WTC11 (cell line): ENCODE measurements at regions not wholly inside any gene's neighbourhood (a gene's known extent, or its start where the extent isn't known, plus 50 kb on each side); places are given as distances from the start of the nearest gene placed in this dataset.

Experiments
- ATAC-seq: fragments of 200-7000 bp; cut with Tn5 transposase; 2 replicates; pipeline ENCODE4 v1.10.0; 2021; ENCODE audit warnings: mild to moderate bottlenecking, moderate library complexity
- CTCF ChIA-PET: fragments of 300-600 bp; sonication (Branson Sonifier 250); formaldehyde crosslinking; loops from one replicate; lab custom pipeline; 2021; ENCODE audit warnings: antibody characterized with exemption; lab: Charles Lee
- POLR2A ChIA-PET: fragments of 350-600 bp; sonication (Branson Sonifier 250); formaldehyde crosslinking; loops from one replicate; lab custom pipeline; 2021; ENCODE audit warnings: antibody characterized with exemption; lab: Charles Lee
- DNase-seq: peaks from one replicate; pipeline ENCODE4 v3.0.0; 2021; ENCODE audit warnings: low spot score
- H3K27ac Mint-ChIP-seq: 2 replicates; pipeline ENCODE4 v1.8.0; 2021; ENCODE audit warnings: mixed read lengths
- H3K27me3 Mint-ChIP-seq: 2 replicates; pipeline ENCODE4 v1.8.0; 2021; ENCODE audit warnings: low read depth, mild to moderate bottlenecking, moderate library complexity, mixed read lengths
- H3K36me3 Mint-ChIP-seq: 2 replicates; pipeline ENCODE4 v1.8.0; 2021; ENCODE audit warnings: mixed read lengths
- H3K4me1 Mint-ChIP-seq: 2 replicates; pipeline ENCODE4 v1.8.0; 2022; ENCODE audit warnings: mixed read lengths
- H3K4me3 Mint-ChIP-seq: 2 replicates; pipeline ENCODE4 v1.8.0; 2021; ENCODE audit warnings: mild to moderate bottlenecking, moderate library complexity, mixed read lengths
- H3K9me3 Mint-ChIP-seq: 2 replicates; pipeline ENCODE4 v1.8.0; 2021; ENCODE audit warnings: mixed read lengths
- ATF1 ChIP-seq: sonication (generic); formaldehyde crosslinking; IDR thresholded peaks from 2 replicates; pipeline ENCODE4 v1.8.1; 2023; ENCODE audit warnings: mild to moderate bottlenecking, moderate library complexity, missing genetic modification reagents
- CBFB ChIP-seq: sonication (generic); formaldehyde crosslinking; IDR thresholded peaks from 2 replicates; pipeline ENCODE4 v1.8.1; 2022; ENCODE audit warnings: mild to moderate bottlenecking, low read depth, missing genetic modification reagents
- EMX1 ChIP-seq: fragments of 250-450 bp; sonication (Bioruptor Pico); IDR thresholded peaks from 2 replicates; pipeline ENCODE4 v1.8.0; 2021; ENCODE audit warnings: mild to moderate bottlenecking
- ETV6 ChIP-seq: sonication (generic); formaldehyde crosslinking; IDR thresholded peaks from 2 replicates; pipeline ENCODE4 v1.8.1; 2022; ENCODE audit warnings: mild to moderate bottlenecking, missing genetic modification reagents
- FOXP1 ChIP-seq: sonication (generic); formaldehyde crosslinking; IDR thresholded peaks from 2 replicates; pipeline ENCODE4 v1.8.0; 2022; ENCODE audit warnings: missing genetic modification reagents, mild to moderate bottlenecking, moderate library complexity, borderline replicate concordance
- GABPB1 ChIP-seq: sonication (generic); formaldehyde crosslinking; IDR thresholded peaks from 2 replicates; pipeline ENCODE4 v1.8.1; 2023; ENCODE audit warnings: mild to moderate bottlenecking, missing genetic modification reagents
- GTF2I ChIP-seq: fragments of 250-450 bp; sonication (Bioruptor Pico); conservative IDR thresholded peaks from 2 replicates; pipeline ENCODE4 v1.4.0; 2021; ENCODE audit warnings: mild to moderate bottlenecking
- JUN ChIP-seq: sonication (generic); formaldehyde crosslinking; IDR thresholded peaks from 2 replicates; pipeline ENCODE4 v1.8.0; 2023; ENCODE audit warnings: mild to moderate bottlenecking, missing genetic modification reagents
- NR1H2 ChIP-seq: sonication (generic); formaldehyde crosslinking; IDR thresholded peaks from 2 replicates; pipeline ENCODE4 v1.9.0; 2021; ENCODE audit warnings: mild to moderate bottlenecking, moderate library complexity, missing genetic modification reagents
- NR2C2 ChIP-seq: sonication (generic); formaldehyde crosslinking; IDR thresholded peaks from 2 replicates; pipeline ENCODE4 v1.8.0; 2022; ENCODE audit warnings: mild to moderate bottlenecking, missing genetic modification reagents
- OVOL2 ChIP-seq: fragments of 250-450 bp; sonication (Bioruptor Pico); IDR thresholded peaks from 2 replicates; pipeline ENCODE4 v1.9.0; 2021; ENCODE audit warnings: mild to moderate bottlenecking, borderline replicate concordance
- PRRX2 ChIP-seq: fragments of 250-450 bp; sonication (Bioruptor Pico); IDR thresholded peaks from 2 replicates; pipeline ENCODE4 v1.8.0; 2021; ENCODE audit warnings: mild to moderate bottlenecking
- RELA ChIP-seq: sonication (generic); formaldehyde crosslinking; IDR thresholded peaks from 2 replicates; pipeline ENCODE4 v1.8.1; 2022; ENCODE audit warnings: missing genetic modification reagents, mild to moderate bottlenecking, borderline replicate concordance
- RORB ChIP-seq: fragments of 250-450 bp; sonication (Bioruptor Pico); IDR thresholded peaks from 2 replicates; pipeline ENCODE4 v1.9.0; 2021; ENCODE audit warnings: mild to moderate bottlenecking
- SP1 ChIP-seq: sonication (generic); formaldehyde crosslinking; conservative IDR thresholded peaks from 2 replicates; pipeline ENCODE4 v1.8.1; 2022; ENCODE audit warnings: missing genetic modification reagents
- TEAD1 ChIP-seq: sonication (generic); formaldehyde crosslinking; IDR thresholded peaks from 2 replicates; pipeline ENCODE4 v1.8.0; 2022; ENCODE audit warnings: mild to moderate bottlenecking, missing genetic modification reagents
- TP53 ChIP-seq: sonication (generic); formaldehyde crosslinking; IDR thresholded peaks from 2 replicates; pipeline ENCODE4 v1.8.1; 2023; ENCODE audit warnings: mild to moderate bottlenecking, missing genetic modification reagents
- ZNF121 ChIP-seq: sonication (generic); formaldehyde crosslinking; IDR thresholded peaks from 2 replicates; pipeline ENCODE4 v1.8.0; 2023; ENCODE audit warnings: missing genetic modification reagents
- ZNF317 ChIP-seq: sonication (generic); formaldehyde crosslinking; IDR thresholded peaks from 2 replicates; pipeline ENCODE4 v1.8.1; 2023; ENCODE audit warnings: low read depth, mild to moderate bottlenecking, moderate library complexity, missing genetic modification reagents, borderline replicate concordance
- ZNF396 ChIP-seq: fragments of 250-450 bp; sonication (Bioruptor Pico); IDR thresholded peaks from 2 replicates; pipeline ENCODE4 v1.8.0; 2021; ENCODE audit warnings: mild to moderate bottlenecking, moderate library complexity, borderline replicate concordance
- ZNF416 ChIP-seq: fragments of 250-450 bp; sonication (Bioruptor Pico); IDR thresholded peaks from 2 replicates; pipeline ENCODE4 v1.9.0; 2021; ENCODE audit warnings: mild to moderate bottlenecking, inconsistent platforms
- TF ChIP-seq, protein P1 (sequence below): sonication (generic); formaldehyde crosslinking; IDR thresholded peaks from 2 replicates; pipeline ENCODE4 v1.8.1; 2023; ENCODE audit warnings: mild to moderate bottlenecking, missing genetic modification reagents
- TF ChIP-seq, protein P2 (sequence below): fragments of 250-450 bp; sonication (Bioruptor Pico); IDR thresholded peaks from 2 replicates; pipeline ENCODE4 v1.9.0; 2021; ENCODE audit warnings: mild to moderate bottlenecking
- TF ChIP-seq, protein P3 (sequence below): sonication (generic); formaldehyde crosslinking; IDR thresholded peaks from 2 replicates; pipeline ENCODE4 v1.8.1; 2022; ENCODE audit warnings: low read depth, missing genetic modification reagents, borderline replicate concordance
- TF ChIP-seq, protein P4 (sequence below): sonication (generic); formaldehyde crosslinking; IDR thresholded peaks from 2 replicates; pipeline ENCODE4 v1.8.1; 2022; ENCODE audit warnings: missing genetic modification reagents, borderline replicate concordance
- TF ChIP-seq, protein P5 (sequence below): sonication (generic); formaldehyde crosslinking; IDR thresholded peaks from 2 replicates; pipeline ENCODE4 v1.8.0; 2023; ENCODE audit warnings: missing genetic modification reagents
- TF ChIP-seq, protein P6 (sequence below): sonication (generic); formaldehyde crosslinking; IDR thresholded peaks from 2 replicates; pipeline ENCODE4 v1.8.1; 2023; ENCODE audit warnings: mild to moderate bottlenecking, missing genetic modification reagents, moderate library complexity
- TF ChIP-seq, protein P7 (sequence below): sonication (generic); formaldehyde crosslinking; IDR thresholded peaks from 2 replicates; pipeline ENCODE4 v1.8.1; 2022; ENCODE audit warnings: low read depth, mild to moderate bottlenecking, moderate library complexity, missing genetic modification reagents, borderline replicate concordance

DNA sequence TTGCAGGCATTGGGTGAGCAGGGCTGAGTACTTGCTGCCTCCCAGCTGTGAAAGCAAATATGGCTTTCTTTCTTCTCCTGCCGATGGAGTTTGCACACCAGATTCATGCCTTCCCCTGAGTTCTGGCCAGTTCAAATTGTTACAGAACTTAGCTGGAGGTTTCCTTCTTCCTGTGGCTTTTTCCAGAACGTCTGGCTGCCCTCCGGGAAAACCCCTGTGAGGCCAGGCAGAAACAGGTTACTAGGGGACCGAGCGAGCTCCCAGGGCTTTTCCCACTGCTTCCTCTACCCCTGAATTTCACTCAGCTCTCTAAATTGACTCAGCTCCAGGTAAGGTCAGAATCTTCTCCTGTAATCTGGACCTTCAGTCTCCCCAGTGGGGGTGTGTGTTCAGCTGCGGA lies 482.4 kb downstream of the C4orf33 start (continued):
- TF ChIP-seq, protein P1, sequence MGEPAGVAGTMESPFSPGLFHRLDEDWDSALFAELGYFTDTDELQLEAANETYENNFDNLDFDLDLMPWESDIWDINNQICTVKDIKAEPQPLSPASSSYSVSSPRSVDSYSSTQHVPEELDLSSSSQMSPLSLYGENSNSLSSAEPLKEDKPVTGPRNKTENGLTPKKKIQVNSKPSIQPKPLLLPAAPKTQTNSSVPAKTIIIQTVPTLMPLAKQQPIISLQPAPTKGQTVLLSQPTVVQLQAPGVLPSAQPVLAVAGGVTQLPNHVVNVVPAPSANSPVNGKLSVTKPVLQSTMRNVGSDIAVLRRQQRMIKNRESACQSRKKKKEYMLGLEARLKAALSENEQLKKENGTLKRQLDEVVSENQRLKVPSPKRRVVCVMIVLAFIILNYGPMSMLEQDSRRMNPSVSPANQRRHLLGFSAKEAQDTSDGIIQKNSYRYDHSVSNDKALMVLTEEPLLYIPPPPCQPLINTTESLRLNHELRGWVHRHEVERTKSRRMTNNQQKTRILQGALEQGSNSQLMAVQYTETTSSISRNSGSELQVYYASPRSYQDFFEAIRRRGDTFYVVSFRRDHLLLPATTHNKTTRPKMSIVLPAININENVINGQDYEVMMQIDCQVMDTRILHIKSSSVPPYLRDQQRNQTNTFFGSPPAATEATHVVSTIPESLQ, result no peak
- TF ChIP-seq OVOL2 (CRISPR knock-in tag), result no peak
- no peak for TF ChIP-seq RORB (CRISPR knock-in tag)
- TF ChIP-seq, protein P2, sequence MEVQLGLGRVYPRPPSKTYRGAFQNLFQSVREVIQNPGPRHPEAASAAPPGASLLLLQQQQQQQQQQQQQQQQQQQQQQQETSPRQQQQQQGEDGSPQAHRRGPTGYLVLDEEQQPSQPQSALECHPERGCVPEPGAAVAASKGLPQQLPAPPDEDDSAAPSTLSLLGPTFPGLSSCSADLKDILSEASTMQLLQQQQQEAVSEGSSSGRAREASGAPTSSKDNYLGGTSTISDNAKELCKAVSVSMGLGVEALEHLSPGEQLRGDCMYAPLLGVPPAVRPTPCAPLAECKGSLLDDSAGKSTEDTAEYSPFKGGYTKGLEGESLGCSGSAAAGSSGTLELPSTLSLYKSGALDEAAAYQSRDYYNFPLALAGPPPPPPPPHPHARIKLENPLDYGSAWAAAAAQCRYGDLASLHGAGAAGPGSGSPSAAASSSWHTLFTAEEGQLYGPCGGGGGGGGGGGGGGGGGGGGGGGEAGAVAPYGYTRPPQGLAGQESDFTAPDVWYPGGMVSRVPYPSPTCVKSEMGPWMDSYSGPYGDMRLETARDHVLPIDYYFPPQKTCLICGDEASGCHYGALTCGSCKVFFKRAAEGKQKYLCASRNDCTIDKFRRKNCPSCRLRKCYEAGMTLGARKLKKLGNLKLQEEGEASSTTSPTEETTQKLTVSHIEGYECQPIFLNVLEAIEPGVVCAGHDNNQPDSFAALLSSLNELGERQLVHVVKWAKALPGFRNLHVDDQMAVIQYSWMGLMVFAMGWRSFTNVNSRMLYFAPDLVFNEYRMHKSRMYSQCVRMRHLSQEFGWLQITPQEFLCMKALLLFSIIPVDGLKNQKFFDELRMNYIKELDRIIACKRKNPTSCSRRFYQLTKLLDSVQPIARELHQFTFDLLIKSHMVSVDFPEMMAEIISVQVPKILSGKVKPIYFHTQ (CRISPR knock-in tag), result no peak
- TF ChIP-seq ZNF416, result no peak
- no peak for TF ChIP-seq SP1
- TF ChIP-seq, protein P3, sequence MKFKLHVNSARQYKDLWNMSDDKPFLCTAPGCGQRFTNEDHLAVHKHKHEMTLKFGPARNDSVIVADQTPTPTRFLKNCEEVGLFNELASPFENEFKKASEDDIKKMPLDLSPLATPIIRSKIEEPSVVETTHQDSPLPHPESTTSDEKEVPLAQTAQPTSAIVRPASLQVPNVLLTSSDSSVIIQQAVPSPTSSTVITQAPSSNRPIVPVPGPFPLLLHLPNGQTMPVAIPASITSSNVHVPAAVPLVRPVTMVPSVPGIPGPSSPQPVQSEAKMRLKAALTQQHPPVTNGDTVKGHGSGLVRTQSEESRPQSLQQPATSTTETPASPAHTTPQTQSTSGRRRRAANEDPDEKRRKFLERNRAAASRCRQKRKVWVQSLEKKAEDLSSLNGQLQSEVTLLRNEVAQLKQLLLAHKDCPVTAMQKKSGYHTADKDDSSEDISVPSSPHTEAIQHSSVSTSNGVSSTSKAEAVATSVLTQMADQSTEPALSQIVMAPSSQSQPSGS (CRISPR knock-in tag), result no peak
- no peak for TF ChIP-seq TEAD1 (CRISPR knock-in tag)
- no peak for TF ChIP-seq JUN (CRISPR knock-in tag)
- TF ChIP-seq EMX1 (CRISPR knock-in tag), result no peak
- TF ChIP-seq ZNF121, result no peak
- TF ChIP-seq, protein P4, sequence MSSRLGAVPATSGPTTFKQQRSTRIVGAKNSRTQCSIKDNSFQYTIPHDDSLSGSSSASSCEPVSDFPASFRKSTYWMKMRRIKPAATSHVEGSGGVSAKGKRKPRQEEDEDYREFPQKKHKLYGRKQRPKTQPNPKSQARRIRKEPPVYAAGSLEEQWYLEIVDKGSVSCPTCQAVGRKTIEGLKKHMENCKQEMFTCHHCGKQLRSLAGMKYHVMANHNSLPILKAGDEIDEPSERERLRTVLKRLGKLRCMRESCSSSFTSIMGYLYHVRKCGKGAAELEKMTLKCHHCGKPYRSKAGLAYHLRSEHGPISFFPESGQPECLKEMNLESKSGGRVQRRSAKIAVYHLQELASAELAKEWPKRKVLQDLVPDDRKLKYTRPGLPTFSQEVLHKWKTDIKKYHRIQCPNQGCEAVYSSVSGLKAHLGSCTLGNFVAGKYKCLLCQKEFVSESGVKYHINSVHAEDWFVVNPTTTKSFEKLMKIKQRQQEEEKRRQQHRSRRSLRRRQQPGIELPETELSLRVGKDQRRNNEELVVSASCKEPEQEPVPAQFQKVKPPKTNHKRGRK (CRISPR knock-in tag), result no peak
- no peak for TF ChIP-seq PRRX2

DNA sequence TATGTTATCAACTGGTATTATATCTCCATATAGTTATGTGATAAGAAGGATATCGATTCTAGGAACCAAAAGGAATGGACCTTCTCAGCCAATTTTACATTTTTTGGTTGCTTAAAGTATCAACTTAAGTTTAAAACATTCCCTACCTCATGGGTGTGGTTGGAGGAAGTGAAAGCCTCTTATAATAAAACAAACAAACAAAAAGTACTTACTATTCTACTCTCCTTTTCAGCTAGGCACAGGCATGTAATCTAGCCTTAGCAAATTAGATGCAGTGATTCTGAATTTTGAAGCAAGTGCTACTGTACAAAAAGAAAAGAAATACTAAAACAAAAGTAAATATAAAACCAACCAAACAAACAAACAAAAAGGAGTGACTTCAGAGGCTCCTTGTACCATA lies 485.4 kb downstream of the C4orf33 start:
- peaks cover 7% of the 10 kb centered on the region; the same call in 1 of the 2 replicates for H3K36me3 Mint-ChIP-seq
- no peak overlapping the region for H3K27ac Mint-ChIP-seq
- peaks cover 12% of the 10 kb centered on the region for H3K4me1 Mint-ChIP-seq
- DNase-seq (no peak), ATAC-seq (no peak)
- peaks cover 18% of the 10 kb centered on the region for H3K9me3 Mint-ChIP-seq
- ChIA-PET CTCF (no interaction called here), POLR2A (no interaction called here)
- peaks cover 3% of the 10 kb centered on the region; the same call in 1 of the 2 replicates for H3K27me3 Mint-ChIP-seq
- H3K4me3 Mint-ChIP-seq, result no peak overlapping the region
- no peak for TF ChIP-seq ETV6 (CRISPR knock-in tag)
- TF ChIP-seq, protein P5, sequence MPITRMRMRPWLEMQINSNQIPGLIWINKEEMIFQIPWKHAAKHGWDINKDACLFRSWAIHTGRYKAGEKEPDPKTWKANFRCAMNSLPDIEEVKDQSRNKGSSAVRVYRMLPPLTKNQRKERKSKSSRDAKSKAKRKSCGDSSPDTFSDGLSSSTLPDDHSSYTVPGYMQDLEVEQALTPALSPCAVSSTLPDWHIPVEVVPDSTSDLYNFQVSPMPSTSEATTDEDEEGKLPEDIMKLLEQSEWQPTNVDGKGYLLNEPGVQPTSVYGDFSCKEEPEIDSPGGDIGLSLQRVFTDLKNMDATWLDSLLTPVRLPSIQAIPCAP, result no peak
- no peak for TF ChIP-seq RELA (CRISPR knock-in tag)
- no peak for TF ChIP-seq ZNF317 (CRISPR knock-in tag)
- TF ChIP-seq GABPB1 (CRISPR knock-in tag), result no peak
- TF ChIP-seq ZNF396, result no peak
- no peak for TF ChIP-seq TP53 (CRISPR knock-in tag)
- TF ChIP-seq, protein P6, sequence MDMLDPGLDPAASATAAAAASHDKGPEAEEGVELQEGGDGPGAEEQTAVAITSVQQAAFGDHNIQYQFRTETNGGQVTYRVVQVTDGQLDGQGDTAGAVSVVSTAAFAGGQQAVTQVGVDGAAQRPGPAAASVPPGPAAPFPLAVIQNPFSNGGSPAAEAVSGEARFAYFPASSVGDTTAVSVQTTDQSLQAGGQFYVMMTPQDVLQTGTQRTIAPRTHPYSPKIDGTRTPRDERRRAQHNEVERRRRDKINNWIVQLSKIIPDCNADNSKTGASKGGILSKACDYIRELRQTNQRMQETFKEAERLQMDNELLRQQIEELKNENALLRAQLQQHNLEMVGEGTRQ, result no peak
- TF ChIP-seq ATF1, result no peak
- TF ChIP-seq NR1H2 (CRISPR knock-in tag), result no peak
- no peak for TF ChIP-seq CBFB (CRISPR knock-in tag)
- no peak for TF ChIP-seq GTF2I
- no peak for TF ChIP-seq PRRX2
- TF ChIP-seq, protein P7, sequence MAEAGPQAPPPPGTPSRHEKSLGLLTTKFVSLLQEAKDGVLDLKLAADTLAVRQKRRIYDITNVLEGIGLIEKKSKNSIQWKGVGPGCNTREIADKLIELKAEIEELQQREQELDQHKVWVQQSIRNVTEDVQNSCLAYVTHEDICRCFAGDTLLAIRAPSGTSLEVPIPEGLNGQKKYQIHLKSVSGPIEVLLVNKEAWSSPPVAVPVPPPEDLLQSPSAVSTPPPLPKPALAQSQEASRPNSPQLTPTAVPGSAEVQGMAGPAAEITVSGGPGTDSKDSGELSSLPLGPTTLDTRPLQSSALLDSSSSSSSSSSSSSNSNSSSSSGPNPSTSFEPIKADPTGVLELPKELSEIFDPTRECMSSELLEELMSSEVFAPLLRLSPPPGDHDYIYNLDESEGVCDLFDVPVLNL (CRISPR knock-in tag), result no peak
- no peak for TF ChIP-seq FOXP1 (CRISPR knock-in tag)
- no peak for TF ChIP-seq NR2C2 (CRISPR knock-in tag)
- no peak for TF ChIP-seq EMX1 (CRISPR knock-in tag)
